ENCODE measurements at regions not wholly inside any gene's neighbourhood (a gene's known extent, or its start where the extent isn't known, plus 50 kb on each side); places are given as distances from the start of the nearest gene placed in this dataset.

DNA sequence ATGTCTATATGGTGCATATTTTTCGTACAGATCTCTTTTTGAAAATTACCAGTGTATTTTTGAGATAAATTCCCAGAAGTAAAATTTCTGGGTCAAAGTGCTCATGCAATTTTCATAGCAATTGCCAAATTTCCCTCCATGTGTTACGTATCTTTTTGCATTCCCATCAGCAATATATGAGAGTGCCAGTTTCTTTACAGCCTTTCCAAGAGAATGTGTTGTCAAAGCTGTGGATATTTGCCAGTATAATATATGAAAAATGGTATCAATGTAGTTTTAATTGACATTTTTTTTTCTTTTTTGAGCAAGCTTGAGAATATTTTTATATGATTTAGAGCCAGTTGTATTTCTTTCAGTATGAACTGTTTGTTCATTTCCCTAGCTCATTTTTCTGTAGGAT, 399.0 kb upstream of the KLF12 start (continued):
- TF ChIP-seq, protein P1, sequence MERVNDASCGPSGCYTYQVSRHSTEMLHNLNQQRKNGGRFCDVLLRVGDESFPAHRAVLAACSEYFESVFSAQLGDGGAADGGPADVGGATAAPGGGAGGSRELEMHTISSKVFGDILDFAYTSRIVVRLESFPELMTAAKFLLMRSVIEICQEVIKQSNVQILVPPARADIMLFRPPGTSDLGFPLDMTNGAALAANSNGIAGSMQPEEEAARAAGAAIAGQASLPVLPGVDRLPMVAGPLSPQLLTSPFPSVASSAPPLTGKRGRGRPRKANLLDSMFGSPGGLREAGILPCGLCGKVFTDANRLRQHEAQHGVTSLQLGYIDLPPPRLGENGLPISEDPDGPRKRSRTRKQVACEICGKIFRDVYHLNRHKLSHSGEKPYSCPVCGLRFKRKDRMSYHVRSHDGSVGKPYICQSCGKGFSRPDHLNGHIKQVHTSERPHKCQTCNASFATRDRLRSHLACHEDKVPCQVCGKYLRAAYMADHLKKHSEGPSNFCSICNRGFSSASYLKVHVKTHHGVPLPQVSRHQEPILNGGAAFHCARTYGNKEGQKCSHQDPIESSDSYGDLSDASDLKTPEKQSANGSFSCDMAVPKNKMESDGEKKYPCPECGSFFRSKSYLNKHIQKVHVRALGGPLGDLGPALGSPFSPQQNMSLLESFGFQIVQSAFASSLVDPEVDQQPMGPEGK (CRISPR knock-in tag; IDR thresholded peaks at IDR 0.05; ENCODE audit: borderline replicate concordance) = no peak
- TF ChIP-seq YBX1 (IDR thresholded peaks at IDR 0.05) (no peak), ZNF133 (CRISPR knock-in tag; IDR thresholded peaks at IDR 0.05) (no peak)

DNA sequence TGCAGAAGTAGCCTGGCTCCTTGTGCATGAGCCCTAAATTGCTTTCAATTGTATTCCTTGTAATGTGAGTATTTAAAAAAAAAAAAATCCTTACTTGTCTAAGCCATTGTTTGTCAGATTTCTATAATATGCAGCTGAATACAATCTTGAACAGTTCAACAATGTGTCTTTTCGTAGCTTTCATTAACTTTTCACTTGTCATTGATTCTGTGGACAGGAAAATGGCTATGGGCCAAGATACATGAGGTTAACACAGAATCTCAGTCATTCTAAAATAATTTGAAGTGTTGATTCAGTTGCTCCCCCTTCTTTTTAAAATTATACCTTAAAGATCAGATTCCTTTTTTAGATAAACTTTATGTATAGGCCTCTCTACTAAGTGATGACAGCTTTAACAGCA, 395.8 kb upstream of the KLF12 start:
- H3K4me1 ChIP-seq (replicated peaks in 1 of 2; ENCODE audit: control insufficient read depth in 2 of 2, insufficient read depth in 2 of 2, low read length in 2 of 2) = no peaks in the 10 kb centered on the region
- DNase-seq (ENCODE audit: extremely low read depth in 1 of 4, low spot score in 3 of 4) = no peak
- H4K20me1 ChIP-seq (replicated peaks; ENCODE audit: control insufficient read depth, insufficient read depth, low read length) = no peaks in the 10 kb centered on the region
- no peaks in the 10 kb centered on the region for H3K27me3 ChIP-seq (ENCODE audit: control insufficient read depth in 2 of 2, insufficient read depth in 2 of 2, low read length in 2 of 2)
- 0% methylated on average over 1 of the region's 1 CpG for WGBS (ENCODE audit: insufficient coverage, low coverage, missing lambda C conversion rate)
- in situ Hi-C loops (cut with MboI) (no loop called here), intact Hi-C loops (cut with micrococcal nuclease) (no loop called here)
- no peak overlapping the region for H2AFZ ChIP-seq (ENCODE audit: low read depth, low read length)
- no TSS peak for BruUV-seq (replicated peaks)
- ATAC-seq = no peak
- H3K4me3 ChIP-seq = no peak overlapping the region
- no peaks in the 10 kb centered on the region for H3K9me1 ChIP-seq (ENCODE audit: control insufficient read depth, insufficient read depth, low read length)
- CTCF ChIA-PET (ENCODE audit: low intra/inter-chr PET ratio) = no interaction called here
- no peak overlapping the region for H3K27ac ChIP-seq (ENCODE audit: extremely low read depth, low read depth, low read length)
- H3K36me3 ChIP-seq (ENCODE audit: control insufficient read depth, insufficient read depth, low read length) = no peaks in the 10 kb centered on the region
- no peaks in the 10 kb centered on the region for H3K9me3 ChIP-seq (replicated peaks; ENCODE audit: control insufficient read depth, insufficient read depth, low read depth, low read length)
- FAIRE-seq = no peak
- no peaks in the 10 kb centered on the region for H3K79me2 ChIP-seq (ENCODE audit: control insufficient read depth, insufficient read depth, low read length)
- H3K9ac ChIP-seq (ENCODE audit: insufficient read depth in 1 of 2, low read depth in 2 of 2, low read length in 2 of 2) = no peak overlapping the region
- POLR2A ChIA-PET = no interaction called here
- no peak overlapping the region for H3K4me2 ChIP-seq (ENCODE audit: insufficient read depth, low read length)
- no peak for TF ChIP-seq THRAP3 (IDR thresholded peaks at IDR 0.05; ENCODE audit: borderline replicate concordance)
- no peak for TF ChIP-seq NONO (IDR thresholded peaks at IDR 0.05; ENCODE audit: low read depth in 2 of 2, low read length in 1 of 2)
- TF ChIP-seq, protein P2, sequence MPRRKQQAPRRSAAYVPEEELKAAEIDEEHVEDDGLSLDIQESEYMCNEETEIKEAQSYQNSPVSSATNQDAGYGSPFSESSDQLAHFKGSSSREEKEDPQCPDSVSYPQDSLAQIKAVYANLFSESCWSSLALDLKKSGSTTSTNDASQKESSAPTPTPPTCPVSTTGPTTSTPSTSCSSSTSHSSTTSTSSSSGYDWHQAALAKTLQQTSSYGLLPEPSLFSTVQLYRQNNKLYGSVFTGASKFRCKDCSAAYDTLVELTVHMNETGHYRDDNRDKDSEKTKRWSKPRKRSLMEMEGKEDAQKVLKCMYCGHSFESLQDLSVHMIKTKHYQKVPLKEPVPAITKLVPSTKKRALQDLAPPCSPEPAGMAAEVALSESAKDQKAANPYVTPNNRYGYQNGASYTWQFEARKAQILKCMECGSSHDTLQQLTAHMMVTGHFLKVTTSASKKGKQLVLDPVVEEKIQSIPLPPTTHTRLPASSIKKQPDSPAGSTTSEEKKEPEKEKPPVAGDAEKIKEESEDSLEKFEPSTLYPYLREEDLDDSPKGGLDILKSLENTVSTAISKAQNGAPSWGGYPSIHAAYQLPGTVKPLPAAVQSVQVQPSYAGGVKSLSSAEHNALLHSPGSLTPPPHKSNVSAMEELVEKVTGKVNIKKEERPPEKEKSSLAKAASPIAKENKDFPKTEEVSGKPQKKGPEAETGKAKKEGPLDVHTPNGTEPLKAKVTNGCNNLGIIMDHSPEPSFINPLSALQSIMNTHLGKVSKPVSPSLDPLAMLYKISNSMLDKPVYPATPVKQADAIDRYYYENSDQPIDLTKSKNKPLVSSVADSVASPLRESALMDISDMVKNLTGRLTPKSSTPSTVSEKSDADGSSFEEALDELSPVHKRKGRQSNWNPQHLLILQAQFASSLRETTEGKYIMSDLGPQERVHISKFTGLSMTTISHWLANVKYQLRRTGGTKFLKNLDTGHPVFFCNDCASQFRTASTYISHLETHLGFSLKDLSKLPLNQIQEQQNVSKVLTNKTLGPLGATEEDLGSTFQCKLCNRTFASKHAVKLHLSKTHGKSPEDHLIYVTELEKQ (CRISPR knock-in tag; IDR thresholded peaks at IDR 0.05) = no peak
- TF ChIP-seq ZEB2 (IDR thresholded peaks at IDR 0.05) = no peak
- TF ChIP-seq CEBPB (tag; IDR thresholded peaks at IDR 0.05) = no peak
- no peak for TF ChIP-seq TRIM28 (IDR thresholded peaks at IDR 0.05)
- TF ChIP-seq, protein P3, sequence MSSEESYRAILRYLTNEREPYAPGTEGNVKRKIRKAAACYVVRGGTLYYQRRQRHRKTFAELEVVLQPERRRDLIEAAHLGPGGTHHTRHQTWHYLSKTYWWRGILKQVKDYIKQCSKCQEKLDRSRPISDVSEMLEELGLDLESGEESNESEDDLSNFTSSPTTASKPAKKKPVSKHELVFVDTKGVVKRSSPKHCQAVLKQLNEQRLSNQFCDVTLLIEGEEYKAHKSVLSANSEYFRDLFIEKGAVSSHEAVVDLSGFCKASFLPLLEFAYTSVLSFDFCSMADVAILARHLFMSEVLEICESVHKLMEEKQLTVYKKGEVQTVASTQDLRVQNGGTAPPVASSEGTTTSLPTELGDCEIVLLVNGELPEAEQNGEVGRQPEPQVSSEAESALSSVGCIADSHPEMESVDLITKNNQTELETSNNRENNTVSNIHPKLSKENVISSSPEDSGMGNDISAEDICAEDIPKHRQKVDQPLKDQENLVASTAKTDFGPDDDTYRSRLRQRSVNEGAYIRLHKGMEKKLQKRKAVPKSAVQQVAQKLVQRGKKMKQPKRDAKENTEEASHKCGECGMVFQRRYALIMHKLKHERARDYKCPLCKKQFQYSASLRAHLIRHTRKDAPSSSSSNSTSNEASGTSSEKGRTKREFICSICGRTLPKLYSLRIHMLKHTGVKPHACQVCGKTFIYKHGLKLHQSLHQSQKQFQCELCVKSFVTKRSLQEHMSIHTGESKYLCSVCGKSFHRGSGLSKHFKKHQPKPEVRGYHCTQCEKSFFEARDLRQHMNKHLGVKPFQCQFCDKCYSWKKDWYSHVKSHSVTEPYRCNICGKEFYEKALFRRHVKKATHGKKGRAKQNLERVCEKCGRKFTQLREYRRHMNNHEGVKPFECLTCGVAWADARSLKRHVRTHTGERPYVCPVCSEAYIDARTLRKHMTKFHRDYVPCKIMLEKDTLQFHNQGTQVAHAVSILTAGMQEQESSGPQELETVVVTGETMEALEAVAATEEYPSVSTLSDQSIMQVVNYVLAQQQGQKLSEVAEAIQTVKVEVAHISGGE (CRISPR knock-in tag; IDR thresholded peaks at IDR 0.05) = no peak
- TF ChIP-seq, protein P4, sequence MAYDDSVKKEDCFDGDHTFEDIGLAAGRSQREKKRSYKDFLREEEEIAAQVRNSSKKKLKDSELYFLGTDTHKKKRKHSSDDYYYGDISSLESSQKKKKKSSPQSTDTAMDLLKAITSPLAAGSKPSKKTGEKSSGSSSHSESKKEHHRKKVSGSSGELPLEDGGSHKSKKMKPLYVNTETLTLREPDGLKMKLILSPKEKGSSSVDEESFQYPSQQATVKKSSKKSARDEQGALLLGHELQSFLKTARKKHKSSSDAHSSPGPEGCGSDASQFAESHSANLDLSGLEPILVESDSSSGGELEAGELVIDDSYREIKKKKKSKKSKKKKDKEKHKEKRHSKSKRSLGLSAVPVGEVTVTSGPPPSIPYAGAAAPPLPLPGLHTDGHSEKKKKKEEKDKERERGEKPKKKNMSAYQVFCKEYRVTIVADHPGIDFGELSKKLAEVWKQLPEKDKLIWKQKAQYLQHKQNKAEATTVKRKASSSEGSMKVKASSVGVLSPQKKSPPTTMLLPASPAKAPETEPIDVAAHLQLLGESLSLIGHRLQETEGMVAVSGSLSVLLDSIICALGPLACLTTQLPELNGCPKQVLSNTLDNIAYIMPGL (CRISPR knock-in tag; IDR thresholded peaks at IDR 0.05) = no peak

Data from K562 (cell line).